Fibroblast of the aortic adventitia (primary cell): ENCODE measurements at regions not wholly inside any gene's neighbourhood (a gene's known extent, or its start where the extent isn't known, plus 50 kb on each side); places are given as distances from the start of the nearest gene placed in this dataset. TPM values are rescaled to one million over a fixed set of nuclear protein-coding genes. Genes with fewer than 3 reads are reported as not detected.

Source experiments
- DNase-seq: peaks from one replicate; pipeline ENCODE4 v3.0.0-alpha.2; 2010; ENCODE audit warnings: low read depth
- H3K4me3 ChIP-seq: 2 replicates; pipeline ENCODE4 v1.5.1; 2011; ENCODE audit warnings: low read depth, mild to moderate bottlenecking, control low read depth, low read length, moderate library complexity
- CTCF ChIP-seq: IDR thresholded peaks from 2 replicates; pipeline ENCODE4 v1.5.1; 2011; ENCODE audit warnings: mild to moderate bottlenecking, low read length, control low read depth, inconsistent platforms; ENCODE audit not compliant: insufficient read depth
- small RNA-seq: library from RNA; depleted of rRNA; stranded (forward); fragments of <200 nt; gene quantifications from one replicate; pipeline ENCODE3, GENCODE V24; 2012

- TF ChIP-seq CTCF: no peak
- DNase-seq: no peak
- no peak overlapping the region for H3K4me3 ChIP-seq
Observed at GRCh38 chr6:137816688-137817618, 50.1 kb upstream of the TNFAIP3 start.

Small RNAs in the stretch of these regions (small RNA-seq; reads per million reads assigned to genes)
- not detected for gene RF00019
